ENCODE measurements at regions not wholly inside any gene's neighbourhood (a gene's known extent, or its start where the extent isn't known, plus 50 kb on each side); places are given as distances from the start of the nearest gene placed in this dataset.

DNA sequence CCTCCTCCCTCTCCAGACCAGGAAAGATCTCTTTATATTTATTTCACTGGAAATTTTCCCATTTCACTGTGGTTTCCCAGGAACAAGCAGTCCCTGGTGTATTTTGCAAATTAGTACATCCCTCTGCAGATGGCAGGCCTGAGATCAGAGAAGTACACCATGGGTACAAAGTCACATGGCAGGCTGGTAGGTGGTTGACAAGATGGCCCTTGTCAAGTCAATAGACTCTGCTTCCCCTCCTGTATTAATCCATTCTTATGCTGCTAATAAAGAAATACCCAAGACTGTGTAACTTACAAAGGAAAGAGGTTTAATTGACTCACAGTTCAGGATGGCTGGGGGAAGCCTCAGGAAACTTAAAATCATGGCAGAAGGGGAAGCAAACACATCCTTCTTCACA lies 51.6 kb upstream of the KSR1 start:
- TF ChIP-seq, protein P1, sequence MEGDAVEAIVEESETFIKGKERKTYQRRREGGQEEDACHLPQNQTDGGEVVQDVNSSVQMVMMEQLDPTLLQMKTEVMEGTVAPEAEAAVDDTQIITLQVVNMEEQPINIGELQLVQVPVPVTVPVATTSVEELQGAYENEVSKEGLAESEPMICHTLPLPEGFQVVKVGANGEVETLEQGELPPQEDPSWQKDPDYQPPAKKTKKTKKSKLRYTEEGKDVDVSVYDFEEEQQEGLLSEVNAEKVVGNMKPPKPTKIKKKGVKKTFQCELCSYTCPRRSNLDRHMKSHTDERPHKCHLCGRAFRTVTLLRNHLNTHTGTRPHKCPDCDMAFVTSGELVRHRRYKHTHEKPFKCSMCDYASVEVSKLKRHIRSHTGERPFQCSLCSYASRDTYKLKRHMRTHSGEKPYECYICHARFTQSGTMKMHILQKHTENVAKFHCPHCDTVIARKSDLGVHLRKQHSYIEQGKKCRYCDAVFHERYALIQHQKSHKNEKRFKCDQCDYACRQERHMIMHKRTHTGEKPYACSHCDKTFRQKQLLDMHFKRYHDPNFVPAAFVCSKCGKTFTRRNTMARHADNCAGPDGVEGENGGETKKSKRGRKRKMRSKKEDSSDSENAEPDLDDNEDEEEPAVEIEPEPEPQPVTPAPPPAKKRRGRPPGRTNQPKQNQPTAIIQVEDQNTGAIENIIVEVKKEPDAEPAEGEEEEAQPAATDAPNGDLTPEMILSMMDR (IDR thresholded peaks at IDR 0.05), result no peak
- no peak for TF ChIP-seq POLR2A (IDR thresholded peaks at IDR 0.05)

Measured in body of pancreas (tissue), 4 donors.